MM.1S (cell line): ENCODE measurements at regions not wholly inside any gene's neighbourhood (a gene's known extent, or its start where the extent isn't known, plus 50 kb on each side); places are given as distances from the start of the nearest gene placed in this dataset.

Experiments used
- CTCF ChIP-seq: fragments of 300-600 bp; sonication (generic); IDR thresholded peaks from 2 replicates; pipeline ENCODE4 v1.5.1; 2016; ENCODE audit warnings: antibody characterized with exemption, low read length, mixed read lengths
- EZH2 ChIP-seq: fragments of 300-600 bp; sonication (generic); optimal IDR thresholded peaks from 2 replicates; pipeline ENCODE3; 2017; ENCODE audit warnings: low read depth, mild to moderate bottlenecking, antibody characterized with exemption, low read length, mixed read lengths
- EZH2phosphoT487 ChIP-seq: fragments of 300-600 bp; sonication (generic); IDR thresholded peaks from 2 replicates; pipeline ENCODE4 v1.6.1; 2018; ENCODE audit warnings: antibody characterized with exemption, low read length

- no peak for TF ChIP-seq CTCF
- TF ChIP-seq EZH2, result no peak
- no peak for TF ChIP-seq EZH2phosphoT487
Observed at GRCh38 chr5:86074297-86074696, 543.4 kb upstream of the COX7C start.
